A673 (cell line): ENCODE measurements at regions not wholly inside any gene's neighbourhood (a gene's known extent, or its start where the extent isn't known, plus 50 kb on each side); places are given as distances from the start of the nearest gene placed in this dataset.

Experiments used
- EZH2 ChIP-seq: fragments of 200-600 bp; sonication (generic); IDR thresholded peaks from 2 replicates; pipeline ENCODE4 v1.6.1; 2017; ENCODE audit warnings: borderline replicate concordance, low read depth, mild to moderate bottlenecking, mixed read lengths, antibody characterized with exemption, low read length; ENCODE audit not compliant: poor library complexity, severe bottlenecking
- TF ChIP-seq, protein P1 (sequence below): fragments of 300-800, 200-600 bp; sonication (generic); conservative IDR thresholded peaks from 2 replicates; pipeline ENCODE4 v1.5.1; 2017; ENCODE audit warnings: low read depth, mild to moderate bottlenecking, antibody characterized with exemption, low read length, moderate library complexity, mixed read lengths

DNA sequence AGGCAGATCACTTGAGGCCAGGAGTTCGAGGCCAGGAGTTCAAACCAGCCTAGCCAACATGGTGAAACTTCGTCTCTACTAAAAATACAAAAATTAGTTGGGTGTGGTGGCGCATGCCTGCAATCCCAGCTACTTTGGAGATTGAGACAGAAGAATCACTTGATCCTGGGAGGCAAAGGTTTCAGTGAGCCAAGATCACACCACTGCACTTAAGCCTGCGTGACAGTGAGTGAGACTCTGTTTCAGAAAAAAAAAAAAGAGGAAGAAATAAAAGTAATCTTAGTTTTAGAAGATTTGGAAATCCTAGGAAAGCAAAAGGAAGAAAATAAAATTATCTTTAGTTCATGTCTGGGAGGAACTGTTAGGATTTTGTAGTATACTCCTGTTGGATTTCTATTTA lies 77.2 kb downstream of the IL12A start:
- TF ChIP-seq, protein P1, sequence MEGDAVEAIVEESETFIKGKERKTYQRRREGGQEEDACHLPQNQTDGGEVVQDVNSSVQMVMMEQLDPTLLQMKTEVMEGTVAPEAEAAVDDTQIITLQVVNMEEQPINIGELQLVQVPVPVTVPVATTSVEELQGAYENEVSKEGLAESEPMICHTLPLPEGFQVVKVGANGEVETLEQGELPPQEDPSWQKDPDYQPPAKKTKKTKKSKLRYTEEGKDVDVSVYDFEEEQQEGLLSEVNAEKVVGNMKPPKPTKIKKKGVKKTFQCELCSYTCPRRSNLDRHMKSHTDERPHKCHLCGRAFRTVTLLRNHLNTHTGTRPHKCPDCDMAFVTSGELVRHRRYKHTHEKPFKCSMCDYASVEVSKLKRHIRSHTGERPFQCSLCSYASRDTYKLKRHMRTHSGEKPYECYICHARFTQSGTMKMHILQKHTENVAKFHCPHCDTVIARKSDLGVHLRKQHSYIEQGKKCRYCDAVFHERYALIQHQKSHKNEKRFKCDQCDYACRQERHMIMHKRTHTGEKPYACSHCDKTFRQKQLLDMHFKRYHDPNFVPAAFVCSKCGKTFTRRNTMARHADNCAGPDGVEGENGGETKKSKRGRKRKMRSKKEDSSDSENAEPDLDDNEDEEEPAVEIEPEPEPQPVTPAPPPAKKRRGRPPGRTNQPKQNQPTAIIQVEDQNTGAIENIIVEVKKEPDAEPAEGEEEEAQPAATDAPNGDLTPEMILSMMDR: no peak
- no peak for TF ChIP-seq EZH2
